GM18907 (cell line): ENCODE measurements at regions not wholly inside any gene's neighbourhood (a gene's known extent, or its start where the extent isn't known, plus 50 kb on each side); places are given as distances from the start of the nearest gene placed in this dataset.

Source experiments
- ATAC-seq: cut with Tn5 transposase; IDR thresholded peaks from one replicate; pipeline ENCODE4 v1.9.1; 2021; ENCODE audit warnings: mild to moderate bottlenecking, moderate library complexity; ENCODE audit not compliant: unreplicated experiment

DNA sequence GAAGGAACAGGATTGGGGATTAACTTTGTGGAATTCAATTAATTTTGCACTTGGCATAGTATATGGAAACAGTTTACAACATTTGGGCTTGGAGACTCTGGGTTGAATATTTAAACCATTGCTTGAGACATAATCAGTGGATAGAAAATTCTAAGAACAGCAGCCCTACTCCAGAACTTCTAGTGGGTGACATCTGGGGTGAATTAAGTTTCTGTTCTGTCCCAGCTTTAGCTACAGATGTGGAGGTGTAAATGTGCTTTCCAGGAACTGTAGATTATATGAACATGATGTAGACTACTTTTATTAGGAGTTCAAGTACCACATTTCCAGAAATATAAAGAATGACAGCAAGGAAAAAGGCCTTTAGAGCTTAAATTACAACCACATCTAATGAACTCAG lies 51.9 kb upstream of the SKAP2 start:
- ATAC-seq = no peak
